GM21515 (cell line): ENCODE measurements at regions not wholly inside any gene's neighbourhood (a gene's known extent, or its start where the extent isn't known, plus 50 kb on each side); places are given as distances from the start of the nearest gene placed in this dataset.
"Not testable (repeated sequence)": the region's sequence is repeated elsewhere in the genome, so short reads cannot be mapped to it uniquely, and the experiment has no call there.

ENCODE experiments used
- ATAC-seq: cut with Tn5 transposase; IDR thresholded peaks from one replicate; pipeline ENCODE4 v1.9.1; 2021; ENCODE audit not compliant: unreplicated experiment

- ATAC-seq, result no peak
Measured at GRCh38 chr13:78098249-78098648, 179.6 kb upstream of the EDNRB start.

GRCh38 chr13:78096221-78096620 lies 177.6 kb upstream of the EDNRB start:
- ATAC-seq, result no peak

DNA sequence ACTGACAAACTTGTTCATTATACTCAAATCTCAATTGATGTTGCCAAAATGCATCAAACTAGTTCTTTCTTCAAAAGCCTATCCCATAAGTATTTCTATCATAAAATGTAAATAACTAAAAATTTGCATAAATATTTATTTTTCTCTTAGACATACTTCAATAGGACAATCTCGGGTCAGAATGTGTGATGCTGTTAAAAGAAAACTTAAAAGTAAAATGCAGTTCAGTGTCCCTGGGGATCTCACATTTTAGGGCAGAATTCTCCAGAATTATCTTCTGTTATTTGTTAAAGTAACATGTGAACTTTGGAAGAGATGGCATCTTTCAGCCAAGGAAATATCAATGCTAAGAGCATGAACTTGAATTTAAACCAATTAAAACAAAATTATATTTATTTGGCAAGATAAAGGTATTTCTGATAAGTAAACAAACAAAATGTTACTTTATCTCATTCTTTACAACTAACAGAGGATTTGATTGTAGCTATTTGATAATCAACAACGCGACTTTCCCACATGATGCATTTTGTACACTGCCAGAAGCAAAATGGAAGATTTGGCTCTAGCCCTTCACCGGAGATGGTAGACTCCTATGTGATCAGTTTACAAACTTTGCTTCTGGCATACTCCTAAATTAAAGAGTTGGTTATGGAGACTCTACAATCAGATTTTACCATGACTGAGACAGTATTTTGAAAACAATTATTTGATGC lies 169.5 kb upstream of the EDNRB start:
- ATAC-seq, result no peak

GRCh38 chr13:78085434-78086225 lies 167.0 kb upstream of the EDNRB start:
- no peak for ATAC-seq

- ATAC-seq, result no peak
Measured at GRCh38 chr13:78084401-78084800, 165.8 kb upstream of the EDNRB start.

GRCh38 chr13:78078168-78078567 lies 159.5 kb upstream of the EDNRB start:
- no peak for ATAC-seq

DNA sequence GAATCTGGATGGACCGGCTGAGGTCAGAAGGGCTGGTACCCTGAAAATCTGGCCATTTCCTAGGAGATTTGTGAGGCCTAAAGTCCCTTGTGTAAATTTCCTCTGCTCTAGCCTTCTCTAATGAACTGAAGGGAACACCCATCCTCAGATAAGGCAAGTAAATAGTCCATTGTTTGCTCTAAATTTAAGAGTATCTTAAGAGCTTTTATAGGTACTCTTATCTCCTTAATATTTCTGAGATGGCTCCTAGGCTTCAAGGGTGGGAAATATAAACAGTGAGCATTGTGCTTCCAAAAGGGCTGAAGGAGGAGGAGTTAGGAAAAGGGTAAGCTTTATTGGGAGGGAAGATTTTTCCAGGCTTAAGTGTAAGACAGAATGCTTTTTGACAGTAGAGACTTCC lies 148.7 kb upstream of the EDNRB start:
- ATAC-seq, result no peak

DNA sequence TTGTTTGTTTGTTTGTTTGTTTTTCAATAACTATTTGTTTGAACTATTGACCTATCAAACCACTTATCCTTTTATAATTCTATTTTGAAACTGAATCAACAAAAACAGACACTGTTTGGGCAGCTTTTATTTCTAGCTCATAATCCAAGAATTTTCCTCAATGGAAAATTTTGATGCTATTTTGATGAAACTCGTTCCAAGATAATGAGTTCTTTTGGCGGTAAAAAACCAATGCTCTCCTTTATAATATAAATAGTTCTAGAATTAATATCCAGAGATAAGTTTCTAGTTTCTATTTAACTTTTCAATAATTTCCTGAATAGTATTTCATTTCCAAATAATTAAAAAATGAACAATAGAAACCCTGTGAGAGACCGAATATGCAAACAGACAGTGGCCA lies 146.5 kb upstream of the EDNRB start:
- ATAC-seq, result no peak

DNA sequence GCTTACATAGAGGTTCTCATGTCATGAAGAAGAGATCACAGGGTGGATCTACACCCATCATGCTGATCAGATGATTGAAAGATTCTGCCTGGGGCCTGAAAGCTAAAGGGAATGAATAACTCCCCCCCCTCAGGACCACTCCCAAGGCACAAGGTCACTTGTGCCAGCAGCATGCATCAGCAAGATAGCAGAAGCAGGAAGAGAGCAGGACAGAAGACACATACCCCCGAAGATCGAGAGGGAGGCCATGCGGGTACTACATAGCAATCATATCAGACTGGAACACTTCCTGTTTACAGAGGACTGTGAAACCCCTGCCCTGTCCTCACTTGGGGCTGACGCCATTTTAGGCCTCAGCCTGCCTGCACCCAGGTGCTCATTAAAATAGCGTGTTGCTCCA lies 143.2 kb upstream of the EDNRB start:
- ATAC-seq, result no peak

GRCh38 chr13:78060966-78061365 lies 142.3 kb upstream of the EDNRB start:
- ATAC-seq, result no peak

- ATAC-seq, result not testable (repeated sequence)
Measured at GRCh38 chr13:78056865-78057264, 138.2 kb upstream of the EDNRB start.

DNA sequence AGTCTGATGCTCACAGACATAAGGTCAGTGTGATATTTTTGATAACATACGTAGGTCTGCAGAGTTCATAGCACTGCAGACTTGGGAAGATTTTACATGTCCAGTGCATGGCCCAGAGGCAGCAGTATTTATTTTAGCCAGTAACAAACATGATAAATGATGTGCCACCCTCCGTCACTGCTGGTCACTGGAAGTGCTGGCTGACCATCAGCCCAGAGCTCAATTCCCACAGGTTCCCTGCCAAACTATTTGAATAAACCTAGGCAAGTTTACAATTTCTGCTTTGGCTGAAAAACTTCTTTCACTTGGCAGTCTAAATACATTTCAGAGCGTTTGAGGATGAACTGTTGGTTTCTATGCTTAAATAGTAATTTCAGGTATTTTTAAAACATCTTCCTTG lies 135.5 kb upstream of the EDNRB start:
- no peak for ATAC-seq

- no peak for ATAC-seq
Measured at GRCh38 chr13:78047151-78047550, 128.5 kb upstream of the EDNRB start.

DNA sequence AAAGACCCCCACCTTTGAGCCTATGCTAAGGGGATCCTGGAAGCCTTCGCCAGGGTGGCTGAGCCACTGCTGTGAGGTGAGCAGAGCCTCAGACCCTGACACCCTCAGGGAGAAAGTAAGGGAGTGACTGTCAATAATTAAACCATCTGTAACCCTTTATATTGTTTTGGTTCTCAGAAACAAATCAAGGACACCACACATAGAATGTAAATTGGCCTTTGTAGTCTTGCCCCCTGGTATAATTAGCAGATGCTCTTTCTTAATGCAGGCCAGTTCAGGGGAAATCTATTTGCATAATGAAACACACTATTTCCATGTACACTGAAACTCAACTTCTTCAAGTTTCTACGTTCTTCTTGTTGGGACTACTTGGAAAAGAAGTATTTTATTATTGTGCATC lies 127.7 kb upstream of the EDNRB start:
- ATAC-seq, result peak; percentile 78

DNA sequence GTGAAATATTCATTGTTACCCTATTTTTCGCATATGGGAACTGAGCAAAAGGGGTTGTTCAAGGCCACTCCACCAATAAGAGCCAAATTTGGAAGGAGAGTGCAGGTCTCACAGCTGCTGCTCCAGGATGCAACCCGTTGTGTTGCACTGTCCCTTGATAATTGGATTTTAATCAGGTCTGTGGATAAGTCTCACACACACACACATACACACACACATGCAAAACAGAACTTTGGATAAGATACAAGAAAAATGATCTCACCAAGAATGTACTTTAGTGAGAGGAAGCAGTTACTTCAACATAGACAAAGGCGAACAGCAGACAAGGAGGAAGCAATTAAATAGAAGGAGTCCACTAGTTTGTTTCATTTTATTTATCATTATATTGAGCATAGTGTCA lies 127.3 kb upstream of the EDNRB start:
- peak; percentile 30 for ATAC-seq

- ATAC-seq, result not testable (repeated sequence)
Measured at GRCh38 chr13:78041366-78041765, 122.7 kb upstream of the EDNRB start.

DNA sequence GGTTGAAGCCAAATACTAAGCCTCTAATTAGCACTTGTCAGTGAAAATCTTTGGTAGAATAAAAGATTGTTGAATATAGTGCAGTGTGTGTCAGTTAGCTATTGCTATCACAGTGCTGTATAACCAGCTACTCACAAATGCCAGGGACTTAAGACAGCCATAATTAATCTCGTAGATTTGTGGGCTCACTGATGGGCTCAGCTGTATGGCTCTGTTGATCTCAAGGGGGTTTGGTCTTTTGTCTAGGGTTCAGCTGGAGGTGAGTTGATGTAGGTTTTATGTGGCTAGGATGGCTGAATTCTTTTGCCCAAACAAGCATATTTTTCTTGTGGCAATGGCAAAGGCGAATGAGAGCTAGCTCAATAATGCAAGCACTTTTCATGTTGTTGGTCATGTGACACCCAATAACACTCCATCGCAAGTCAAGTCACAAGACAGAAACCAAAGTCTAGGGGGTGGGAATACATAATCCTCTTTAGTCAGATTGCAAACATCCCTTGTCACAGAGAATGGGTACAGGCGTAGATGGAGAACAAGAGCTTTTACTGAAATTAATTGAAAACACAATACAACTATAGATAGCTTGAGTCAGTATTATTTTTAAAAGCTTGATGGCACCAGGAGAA lies 121.7 kb upstream of the EDNRB start:
- ATAC-seq, result no peak

DNA sequence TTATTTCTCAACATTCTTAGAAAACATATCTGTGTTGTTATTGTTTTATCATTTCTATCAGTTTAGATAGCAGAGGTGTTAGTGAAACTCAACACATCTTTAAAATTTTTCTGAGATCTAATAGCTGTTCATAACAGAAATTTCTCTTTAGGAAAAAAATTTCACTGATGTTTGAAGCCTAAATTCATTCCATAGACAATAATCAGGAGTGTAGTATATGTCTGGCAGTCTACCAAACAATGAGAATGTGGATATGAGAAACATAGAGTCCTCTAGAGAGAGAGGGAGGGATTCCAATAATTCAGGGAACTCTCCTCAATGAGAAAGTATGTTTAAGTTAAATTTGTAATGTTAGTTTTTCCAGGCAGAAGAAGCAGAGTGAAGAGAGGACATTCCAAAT lies 118.2 kb upstream of the EDNRB start:
- ATAC-seq, result no peak

DNA sequence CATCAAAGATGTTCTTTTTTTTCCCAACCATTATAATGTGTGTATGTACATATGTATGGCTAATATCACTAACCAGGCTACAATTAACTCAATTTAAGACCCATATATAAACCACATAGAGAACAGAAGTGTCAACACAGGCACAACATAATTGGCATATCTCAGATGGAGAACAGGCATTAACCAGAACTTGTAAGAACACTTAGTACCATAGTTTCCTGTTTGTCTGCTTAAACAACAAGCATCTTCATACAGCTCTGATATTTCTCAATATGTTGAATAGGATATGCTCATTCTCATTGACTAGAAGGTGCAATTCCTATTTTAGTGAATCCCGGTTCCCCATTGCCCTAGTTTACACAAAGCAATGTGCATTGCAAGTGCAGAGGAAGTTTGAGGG lies 116.9 kb upstream of the EDNRB start:
- no peak for ATAC-seq

- no peak for ATAC-seq
Measured at GRCh38 chr13:78033509-78033908, 114.9 kb upstream of the EDNRB start.

- no peak for ATAC-seq
Measured at GRCh38 chr13:78032132-78032531, 113.5 kb upstream of the EDNRB start.

- ATAC-seq, result no peak
Measured at GRCh38 chr13:78030341-78030896, 111.8 kb upstream of the EDNRB start.
